ENCODE measurements at regions not wholly inside any gene's neighbourhood (a gene's known extent, or its start where the extent isn't known, plus 50 kb on each side); places are given as distances from the start of the nearest gene placed in this dataset.

DNA sequence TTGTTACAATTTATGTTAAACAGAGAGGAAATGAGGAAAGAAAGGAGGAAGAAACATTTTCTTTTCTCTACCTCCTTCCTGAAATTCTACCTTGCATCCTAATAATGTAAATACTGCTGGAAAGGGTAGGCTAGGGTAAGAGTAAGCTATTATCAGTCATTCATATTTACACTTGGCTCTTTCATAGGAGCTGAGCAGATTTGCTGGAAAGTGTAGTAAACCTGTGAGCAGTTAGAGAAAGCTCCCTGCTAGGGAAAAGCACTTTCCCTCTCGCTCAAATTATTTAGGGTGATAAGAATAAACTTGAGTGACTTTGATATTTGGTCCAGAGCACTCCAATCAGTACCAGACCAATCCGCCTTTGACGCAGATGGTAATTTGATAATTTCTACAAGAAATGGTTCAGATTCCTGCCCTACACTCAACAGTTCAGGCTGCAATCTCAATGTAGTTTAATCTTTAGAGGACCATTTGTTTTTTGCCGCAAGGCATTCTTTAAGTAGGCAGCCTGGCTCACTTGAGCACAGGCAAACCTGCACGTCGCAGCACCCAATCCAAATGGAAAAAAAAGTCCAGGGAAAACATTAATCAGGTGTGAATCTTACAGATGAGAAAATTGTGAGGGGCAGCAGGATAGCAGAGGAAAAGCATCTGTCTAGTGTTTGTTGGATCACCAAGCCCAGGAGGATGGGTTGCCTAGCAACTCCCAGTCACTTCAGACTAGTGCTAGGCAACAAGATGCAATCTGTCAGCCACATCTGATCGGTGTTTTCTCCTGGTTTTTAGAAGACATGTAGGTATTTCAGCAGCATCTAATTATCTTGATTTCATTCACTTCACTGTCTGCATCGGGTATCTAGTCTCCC lies 68.6 kb upstream of the KL start:
- Histone ChIP-seq H3K4me3 (no peak overlapping the region), H3K36me3 (ENCODE audit: control insufficient read depth in 2 of 2, insufficient read depth in 2 of 2, low read length in 1 of 2) (no peaks in the 10 kb centered on the region), H3K4me1 (ENCODE audit: control insufficient read depth, insufficient read depth, low read length) (no peaks in the 10 kb centered on the region), H3K79me2 (ENCODE audit: control insufficient read depth, insufficient read depth, low read length) (no peaks in the 10 kb centered on the region), H4K20me1 (ENCODE audit: control insufficient read depth, insufficient read depth) (no peaks in the 10 kb centered on the region), H3K27me3 (replicated peaks in 1 of 2; ENCODE audit: control insufficient read depth in 2 of 2, insufficient read depth in 2 of 2, low read length in 1 of 2) (no peaks in the 10 kb centered on the region), H2AFZ (ENCODE audit: control insufficient read depth, low read depth, low read length) (no peak overlapping the region), H3K4me2 (ENCODE audit: control insufficient read depth, insufficient read depth) (no peak overlapping the region), H3K27ac (ENCODE audit: control insufficient read depth, insufficient read depth) (no peak overlapping the region), H3K9me3 (replicated peaks; ENCODE audit: control insufficient read depth, insufficient read depth, low read length) (no peaks in the 10 kb centered on the region), H3K9ac (ENCODE audit: control insufficient read depth, insufficient read depth, low read length) (no peak overlapping the region)
- ChIA-PET POLR2A (no interaction called here), RAD21 (ENCODE audit: unreplicated experiment) (no interaction called here), SMC1A (ENCODE audit: uncharacterized antibody, unreplicated experiment) (no interaction called here), CTCF (no interaction called here)
- FAIRE-seq (no peak), DNase-seq (ENCODE audit: low read depth, low spot score) (no peak), ATAC-seq (no peak)
- intact Hi-C loops (cut with micrococcal nuclease; ENCODE audit: unreplicated experiment): no loop called here
- in situ Hi-C loops (cut with MboI): no loop called here
- WGBS (ENCODE audit: insufficient coverage, insufficient replicate concordance, low lambda C conversion rate, missing lambda C conversion rate): 66% methylated on average over 8 of the region's 8 CpGs
- BruUV-seq (replicated peaks): no TSS peak
- no peak for TF ChIP-seq TAF1 (IDR thresholded peaks at IDR 0.05; ENCODE audit: borderline replicate concordance, low read depth, low read length)

DNA sequence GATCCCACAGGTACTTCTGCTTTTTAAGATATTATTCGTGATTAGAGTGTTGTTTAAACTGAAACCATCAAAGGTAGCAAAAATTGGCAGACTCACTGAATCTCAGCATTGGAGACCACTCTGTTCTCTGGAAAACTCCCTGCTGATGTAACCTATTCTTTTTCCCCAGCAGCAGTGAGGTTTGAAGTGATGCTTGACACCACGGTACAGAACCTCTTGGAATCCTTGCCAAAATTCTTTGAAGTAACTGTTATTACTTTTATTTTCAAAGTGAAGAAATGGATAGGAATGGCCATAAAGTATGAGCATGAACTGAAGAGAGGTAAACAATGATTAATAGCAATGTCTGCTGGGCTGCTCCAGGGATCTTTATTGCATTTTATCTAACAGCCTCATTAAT lies 66.4 kb upstream of the KL start:
- no peaks in the 10 kb centered on the region for H3K36me3 ChIP-seq (ENCODE audit: control insufficient read depth in 2 of 2, insufficient read depth in 2 of 2, low read length in 1 of 2)
- FAIRE-seq: no peak
- H3K4me3 ChIP-seq: no peak overlapping the region
- H3K9ac ChIP-seq (ENCODE audit: control insufficient read depth, insufficient read depth, low read length): no peak overlapping the region
- in situ Hi-C loops (cut with MboI) (no loop called here), intact Hi-C loops (cut with micrococcal nuclease; ENCODE audit: unreplicated experiment) (no loop called here)
- no peaks in the 10 kb centered on the region for H4K20me1 ChIP-seq (ENCODE audit: control insufficient read depth, insufficient read depth)
- H3K27ac ChIP-seq (ENCODE audit: control insufficient read depth, insufficient read depth): no peak overlapping the region
- RAD21 ChIA-PET (ENCODE audit: unreplicated experiment): interaction anchor here (1.1 kb wide), 1 partner anchor 20 kb away, joined by 4 read pairs; no protein-coding TSS in a partner anchor
- no peaks in the 10 kb centered on the region for H3K79me2 ChIP-seq (ENCODE audit: control insufficient read depth, insufficient read depth, low read length)
- no peaks in the 10 kb centered on the region for H3K9me3 ChIP-seq (replicated peaks; ENCODE audit: control insufficient read depth, insufficient read depth, low read length)
- no peak for DNase-seq (ENCODE audit: low read depth, low spot score)
- no peak overlapping the region for H2AFZ ChIP-seq (ENCODE audit: control insufficient read depth, low read depth, low read length)
- CTCF ChIA-PET: interaction anchor here (0.5 kb wide), 1 partner anchor 281 kb away, joined by 4 read pairs; no protein-coding TSS in a partner anchor
- no peaks in the 10 kb centered on the region for H3K27me3 ChIP-seq (replicated peaks in 1 of 2; ENCODE audit: control insufficient read depth in 2 of 2, insufficient read depth in 2 of 2, low read length in 1 of 2)
- 0% methylated on average over 2 of the region's 2 CpGs for WGBS (ENCODE audit: insufficient coverage, insufficient replicate concordance, low lambda C conversion rate, missing lambda C conversion rate)
- SMC1A ChIA-PET (ENCODE audit: uncharacterized antibody, unreplicated experiment): no interaction called here
- H3K4me1 ChIP-seq (ENCODE audit: control insufficient read depth, insufficient read depth, low read length): no peaks in the 10 kb centered on the region
- peak; percentile 38 for ATAC-seq
- POLR2A ChIA-PET: no interaction called here
- no TSS peak for BruUV-seq (replicated peaks)
- H3K4me2 ChIP-seq (ENCODE audit: control insufficient read depth, insufficient read depth): no peak overlapping the region
- TF ChIP-seq SUPT20H (IDR thresholded peaks at IDR 0.05; ENCODE audit: borderline replicate concordance, control insufficient read depth, low read depth, low read length) (no peak), ZNF217 (IDR thresholded peaks at IDR 0.05) (no peak), TCF7 (IDR thresholded peaks at IDR 0.05; ENCODE audit: borderline replicate concordance) (no peak), CEBPZ (IDR thresholded peaks at IDR 0.05; ENCODE audit: low read depth, low read length) (no peak), SUZ12 (IDR thresholded peaks at IDR 0.05; ENCODE audit: unreplicated experiment) (no peak), SIX5 (IDR thresholded peaks at IDR 0.05; ENCODE audit: low read depth, low read length, severe bottlenecking) (no peak), ASH2L (IDR thresholded peaks at IDR 0.05; ENCODE audit: borderline replicate concordance, low read depth) (no peak), CREB1 (IDR thresholded peaks at IDR 0.05; ENCODE audit: low read depth) (no peak), NR2F1 (conservative IDR thresholded peaks at IDR 0.05) (no peak), PAX8 (IDR thresholded peaks at IDR 0.05) (no peak), IRF5 (IDR thresholded peaks at IDR 0.05; ENCODE audit: borderline replicate concordance) (no peak), SIN3A (IDR thresholded peaks at IDR 0.05; ENCODE audit: low read depth, low read length) (no peak)
